Esophagus muscularis mucosa (tissue), 3 donors: ENCODE measurements at regions not wholly inside any gene's neighbourhood (a gene's known extent, or its start where the extent isn't known, plus 50 kb on each side); places are given as distances from the start of the nearest gene placed in this dataset.

Experiments
- CTCF ChIP-seq, 3 experiments: fragments of 200-600 bp in 2 of 3; fragments of 450-650 bp in 1 of 3; sonication (generic) in 2 of 3; IDR thresholded peaks; one replicate each; pipeline ENCODE4 v1.5.1; 2017 to 2019; ENCODE audit warnings: antibody characterized with exemption in 3 of 3, mild to moderate bottlenecking in 2 of 3, moderate library complexity in 1 of 3
- POLR2A ChIP-seq: fragments of 450-650 bp; IDR thresholded peaks from one replicate; pipeline ENCODE4 v1.6.1; 2017; ENCODE audit warnings: antibody characterized with exemption, moderate library complexity, mild to moderate bottlenecking, low read depth

GRCh38 chrX:82219129-82219528 is 1017.2 kb downstream of the SH3BGRL start:
- TF ChIP-seq POLR2A (no peak), CTCF (IDR thresholded peaks at IDR 0.05) (no peak)
